ENCODE measurements at regions not wholly inside any gene's neighbourhood (a gene's known extent, or its start where the extent isn't known, plus 50 kb on each side); places are given as distances from the start of the nearest gene placed in this dataset.

DNA sequence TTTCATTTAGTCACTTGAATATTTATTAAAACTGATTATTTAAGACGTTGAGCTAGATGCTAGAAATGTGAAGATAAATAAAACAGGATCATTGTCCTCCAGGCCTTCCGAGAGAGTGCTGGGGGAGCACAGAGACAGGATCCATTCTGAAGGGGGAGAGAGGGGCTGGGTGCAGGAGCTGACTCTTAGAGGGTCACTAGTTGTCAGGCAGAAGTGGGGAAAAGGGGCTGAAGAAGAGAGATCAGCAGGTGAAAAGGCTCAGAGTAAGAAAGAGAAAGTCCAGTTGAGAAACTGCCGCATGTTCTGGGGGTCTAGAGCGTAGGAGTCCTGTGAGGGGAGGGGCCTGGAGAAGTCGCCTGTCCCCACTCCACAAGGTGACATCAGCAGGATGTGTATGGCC lies 206.2 kb upstream of the SNX19 start:
- TF ChIP-seq, protein P1, sequence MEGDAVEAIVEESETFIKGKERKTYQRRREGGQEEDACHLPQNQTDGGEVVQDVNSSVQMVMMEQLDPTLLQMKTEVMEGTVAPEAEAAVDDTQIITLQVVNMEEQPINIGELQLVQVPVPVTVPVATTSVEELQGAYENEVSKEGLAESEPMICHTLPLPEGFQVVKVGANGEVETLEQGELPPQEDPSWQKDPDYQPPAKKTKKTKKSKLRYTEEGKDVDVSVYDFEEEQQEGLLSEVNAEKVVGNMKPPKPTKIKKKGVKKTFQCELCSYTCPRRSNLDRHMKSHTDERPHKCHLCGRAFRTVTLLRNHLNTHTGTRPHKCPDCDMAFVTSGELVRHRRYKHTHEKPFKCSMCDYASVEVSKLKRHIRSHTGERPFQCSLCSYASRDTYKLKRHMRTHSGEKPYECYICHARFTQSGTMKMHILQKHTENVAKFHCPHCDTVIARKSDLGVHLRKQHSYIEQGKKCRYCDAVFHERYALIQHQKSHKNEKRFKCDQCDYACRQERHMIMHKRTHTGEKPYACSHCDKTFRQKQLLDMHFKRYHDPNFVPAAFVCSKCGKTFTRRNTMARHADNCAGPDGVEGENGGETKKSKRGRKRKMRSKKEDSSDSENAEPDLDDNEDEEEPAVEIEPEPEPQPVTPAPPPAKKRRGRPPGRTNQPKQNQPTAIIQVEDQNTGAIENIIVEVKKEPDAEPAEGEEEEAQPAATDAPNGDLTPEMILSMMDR (IDR thresholded peaks at IDR 0.05; ENCODE audit: partially characterized antibody, unreplicated experiment), result no peak
- Mint-ChIP-seq H3K4me3 (ENCODE audit: unreplicated experiment) (no peak overlapping the region), H3K36me3 (ENCODE audit: unreplicated experiment) (no peaks in the 10 kb centered on the region), H3K9me3 (ENCODE audit: unreplicated experiment) (peaks cover 2% of the 10 kb centered on the region), H3K4me1 (ENCODE audit: low read depth, unreplicated experiment) (peaks cover 6% of the 10 kb centered on the region), H3K27me3 (ENCODE audit: unreplicated experiment) (no peaks in the 10 kb centered on the region), H3K27ac (ENCODE audit: unreplicated experiment) (no peak overlapping the region)
- DNase-seq, result no peak

DNA sequence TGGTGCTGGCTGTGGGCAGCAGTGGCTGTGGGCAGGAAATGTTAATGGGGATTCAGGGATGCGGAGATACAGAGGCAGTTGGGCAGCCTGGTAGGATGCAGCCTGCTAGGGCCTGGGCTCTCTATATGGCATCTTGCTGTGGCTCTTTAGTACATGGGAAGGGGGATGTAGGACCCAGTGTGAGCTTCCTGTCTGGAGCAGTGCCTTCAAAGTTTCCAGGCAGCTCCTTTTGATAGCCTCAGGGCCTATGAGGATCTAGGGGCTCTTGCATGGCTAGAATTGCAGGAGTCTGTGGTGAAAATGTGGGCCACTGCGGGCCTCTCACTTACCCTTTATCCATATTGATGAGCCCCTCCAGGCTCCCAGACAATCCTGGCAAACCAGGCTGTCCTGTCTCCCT lies 213.2 kb upstream of the SNX19 start:
- Mint-ChIP-seq H3K27me3 (ENCODE audit: unreplicated experiment) (peaks cover 1% of the 10 kb centered on the region), H3K4me1 (ENCODE audit: low read depth, unreplicated experiment) (no peaks in the 10 kb centered on the region), H3K4me3 (ENCODE audit: unreplicated experiment) (no peak overlapping the region), H3K9me3 (ENCODE audit: unreplicated experiment) (peaks cover 2% of the 10 kb centered on the region), H3K27ac (ENCODE audit: unreplicated experiment) (no peak overlapping the region), H3K36me3 (ENCODE audit: unreplicated experiment) (peaks cover 3% of the 10 kb centered on the region)
- DNase-seq, result no peak
- TF ChIP-seq, protein P1 (IDR thresholded peaks at IDR 0.05; ENCODE audit: partially characterized antibody, unreplicated experiment), result no peak

DNA sequence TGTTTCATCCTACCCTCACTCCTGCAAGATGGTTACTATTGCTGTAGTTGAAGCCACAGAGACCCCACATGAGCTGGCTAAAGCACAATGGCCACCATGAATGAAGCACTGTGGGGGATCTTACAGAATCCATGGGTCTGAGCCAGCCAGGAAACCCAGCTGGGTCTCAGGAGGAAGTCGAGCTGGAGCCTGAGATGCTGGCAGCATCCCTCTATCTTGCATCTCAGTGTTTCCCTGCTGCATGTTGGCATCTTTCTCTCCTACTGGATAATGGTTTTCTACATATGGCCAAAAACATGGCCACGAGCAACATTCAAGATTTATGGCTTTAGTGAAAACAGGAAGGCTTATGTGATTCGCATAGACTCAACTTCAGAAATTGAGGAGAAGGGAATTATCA lies 219.3 kb upstream of the SNX19 start:
- no peak overlapping the region for H3K4me3 Mint-ChIP-seq (ENCODE audit: unreplicated experiment)
- peaks cover 3% of the 10 kb centered on the region for H3K9me3 Mint-ChIP-seq (ENCODE audit: unreplicated experiment)
- peaks cover 1% of the 10 kb centered on the region for H3K27me3 Mint-ChIP-seq (ENCODE audit: unreplicated experiment)
- DNase-seq, result no peak
- TF ChIP-seq, protein P1 (IDR thresholded peaks at IDR 0.05; ENCODE audit: partially characterized antibody, unreplicated experiment), result no peak
- no peaks in the 10 kb centered on the region for H3K36me3 Mint-ChIP-seq (ENCODE audit: unreplicated experiment)
- no peaks in the 10 kb centered on the region for H3K4me1 Mint-ChIP-seq (ENCODE audit: low read depth, unreplicated experiment)
- H3K27ac Mint-ChIP-seq (ENCODE audit: unreplicated experiment), result no peak overlapping the region

DNA sequence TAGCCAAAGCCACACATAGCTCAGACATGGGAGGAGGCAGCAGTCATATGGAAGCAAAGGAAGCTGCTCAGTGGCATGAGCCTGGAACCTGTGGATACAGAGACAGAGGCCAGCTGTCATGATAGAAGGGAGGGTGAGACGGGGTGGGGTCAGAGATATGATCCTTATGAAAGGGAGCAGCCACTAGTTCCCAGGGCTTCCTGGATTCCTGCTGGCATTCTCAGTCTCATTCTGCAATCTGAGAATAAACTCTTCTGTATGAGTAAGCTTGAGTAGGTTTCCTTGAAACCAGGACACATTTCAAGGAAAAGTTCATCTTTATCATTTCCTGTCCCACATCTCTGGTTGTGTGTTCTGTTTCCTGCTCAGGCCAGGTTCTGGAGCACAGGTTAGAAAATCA lies 220.2 kb upstream of the SNX19 start:
- Mint-ChIP-seq H3K4me1 (ENCODE audit: low read depth, unreplicated experiment) (no peaks in the 10 kb centered on the region), H3K9me3 (ENCODE audit: unreplicated experiment) (peaks cover 3% of the 10 kb centered on the region), H3K27me3 (ENCODE audit: unreplicated experiment) (peaks cover 1% of the 10 kb centered on the region), H3K36me3 (ENCODE audit: unreplicated experiment) (no peaks in the 10 kb centered on the region), H3K4me3 (ENCODE audit: unreplicated experiment) (no peak overlapping the region), H3K27ac (ENCODE audit: unreplicated experiment) (no peak overlapping the region)
- no peak for DNase-seq
- TF ChIP-seq, protein P1 (IDR thresholded peaks at IDR 0.05; ENCODE audit: partially characterized antibody, unreplicated experiment), result no peak

DNA sequence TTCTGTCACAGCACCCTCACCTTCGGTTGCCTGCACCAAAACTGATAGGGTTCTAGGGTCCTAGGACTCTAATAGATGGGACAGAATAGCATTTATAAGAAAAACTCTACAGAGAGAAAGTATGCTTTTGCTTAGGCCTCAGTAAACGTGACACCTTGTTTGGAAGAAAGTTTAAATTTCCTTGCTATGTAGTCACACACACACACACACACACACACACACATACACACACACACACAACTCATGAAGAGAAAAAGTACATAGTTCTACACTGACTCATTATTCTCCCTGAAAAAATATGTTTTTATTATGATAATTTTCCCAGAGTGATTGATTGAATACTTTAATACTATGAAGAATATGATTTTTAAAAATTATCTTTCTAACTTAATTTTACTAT lies 220.8 kb upstream of the SNX19 start:
- Mint-ChIP-seq H3K36me3 (ENCODE audit: unreplicated experiment) (no peaks in the 10 kb centered on the region), H3K27me3 (ENCODE audit: unreplicated experiment) (no peaks in the 10 kb centered on the region), H3K4me1 (ENCODE audit: low read depth, unreplicated experiment) (no peaks in the 10 kb centered on the region), H3K27ac (ENCODE audit: unreplicated experiment) (no peak overlapping the region), H3K9me3 (ENCODE audit: unreplicated experiment) (peaks cover 3% of the 10 kb centered on the region), H3K4me3 (ENCODE audit: unreplicated experiment) (no peak overlapping the region)
- no peak for DNase-seq
- TF ChIP-seq, protein P1 (IDR thresholded peaks at IDR 0.05; ENCODE audit: partially characterized antibody, unreplicated experiment), result no peak

All from glutamatergic neuron (in vitro differentiated cells).